HPDE6-E6E7 (cell line): ENCODE measurements at regions not wholly inside any gene's neighbourhood (a gene's known extent, or its start where the extent isn't known, plus 50 kb on each side); places are given as distances from the start of the nearest gene placed in this dataset.
"Not testable (repeated sequence)": the region's sequence is repeated elsewhere in the genome, so short reads cannot be mapped to it uniquely, and the experiment has no call there.

Source experiments
- DNase-seq: peaks from one replicate; pipeline ENCODE4 v3.0.0; 2011; ENCODE audit warnings: missing footprints; ENCODE audit errors: extremely low spot score

GRCh38 chr14:26655128-26655527 lies 57.3 kb upstream of the NOVA1 start:
- DNase-seq, result no peak

DNA sequence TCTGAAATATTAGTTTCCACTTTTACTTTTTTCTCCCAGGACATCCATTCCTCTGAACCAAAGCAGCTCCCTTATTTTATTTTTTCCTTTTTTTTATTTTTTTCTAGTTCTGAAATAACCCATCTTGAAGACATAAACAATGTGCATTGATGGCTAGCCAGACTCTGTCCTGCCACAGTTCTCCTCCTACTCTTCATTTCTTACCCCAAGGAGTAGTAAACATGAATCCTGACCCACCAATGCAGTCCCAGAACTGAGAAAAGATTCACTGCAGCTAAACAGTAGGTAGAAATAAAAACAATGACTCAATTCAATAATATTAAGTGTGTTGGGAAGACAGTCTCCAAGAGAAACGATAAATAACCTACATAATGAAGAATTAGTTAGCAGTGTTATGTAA lies 65.7 kb upstream of the NOVA1 start:
- no peak for DNase-seq

GRCh38 chr14:26678732-26679420 lies 81.0 kb upstream of the NOVA1 start:
- not testable (repeated sequence) for DNase-seq

GRCh38 chr14:26685401-26685800 lies 87.6 kb upstream of the NOVA1 start:
- no peak for DNase-seq

- DNase-seq, result no peak
Observed at GRCh38 chr14:26687301-26687837, 89.5 kb upstream of the NOVA1 start.

GRCh38 chr14:26694521-26694920 lies 96.7 kb upstream of the NOVA1 start:
- DNase-seq, result no peak

DNA sequence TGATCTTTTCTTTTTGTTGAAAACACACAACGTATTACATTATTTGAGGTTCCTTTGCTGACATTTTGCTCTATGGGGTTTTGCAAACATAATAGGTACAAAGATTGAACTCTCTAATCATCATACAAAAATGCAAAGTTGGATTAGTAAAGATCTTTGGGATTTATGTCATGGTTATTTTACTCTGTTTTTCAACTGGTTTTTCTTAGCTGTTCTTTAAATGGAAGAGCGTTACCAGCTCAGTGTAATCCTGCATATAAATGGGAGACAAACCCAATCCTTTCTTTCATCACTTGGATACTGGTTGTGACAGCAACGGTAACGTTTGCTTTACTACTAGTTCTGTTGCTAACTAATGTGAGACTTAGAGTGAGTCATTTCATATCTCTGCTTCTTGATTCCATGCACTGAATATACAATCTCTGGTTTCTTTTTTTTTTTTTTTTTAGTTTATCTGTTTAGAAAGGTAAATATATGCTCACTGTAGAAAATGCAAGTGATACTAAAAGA lies 104.9 kb upstream of the NOVA1 start:
- DNase-seq, result no peak

GRCh38 chr14:26703686-26704366 lies 106.0 kb upstream of the NOVA1 start:
- no peak for DNase-seq

- DNase-seq, result no peak
Observed at GRCh38 chr14:26707234-26707633, 109.4 kb upstream of the NOVA1 start.

DNA sequence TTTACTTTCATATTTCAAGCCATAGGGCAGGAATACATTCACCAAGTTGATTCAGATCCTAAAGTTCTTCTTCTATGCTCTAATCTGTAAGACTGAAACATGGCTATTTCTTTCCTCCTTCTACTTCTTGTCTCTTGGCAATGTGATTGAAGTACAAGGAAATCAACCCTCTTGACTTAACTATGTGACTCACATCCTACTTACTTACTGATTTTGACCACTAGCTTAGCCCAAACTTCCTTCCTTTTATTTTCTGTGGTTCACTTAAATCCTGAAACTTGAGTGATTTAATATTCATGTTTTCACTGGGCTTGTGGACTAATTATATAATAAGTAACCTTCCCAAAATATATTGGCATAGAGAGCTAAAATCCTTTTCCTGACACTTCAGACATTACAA lies 111.2 kb upstream of the NOVA1 start:
- DNase-seq, result peak; percentile 15

DNA sequence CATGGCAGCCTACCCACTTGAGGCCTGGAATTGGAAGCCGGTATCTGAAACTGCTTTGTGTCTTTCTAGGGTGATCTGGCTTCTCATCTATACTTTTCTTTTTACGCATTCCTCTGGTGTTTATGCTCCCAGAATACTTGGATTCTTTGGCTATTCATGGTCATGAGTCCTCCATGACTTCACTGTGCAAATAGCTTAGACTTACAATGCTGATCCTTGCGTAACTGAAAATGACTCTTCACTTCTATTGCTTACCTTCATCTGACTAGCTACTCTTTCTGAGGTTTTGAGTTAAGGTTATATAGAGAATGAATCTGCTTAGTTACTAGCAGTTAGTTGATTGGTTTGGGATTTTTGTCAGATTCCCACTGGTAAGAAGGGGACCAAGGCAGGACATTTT lies 121.7 kb upstream of the NOVA1 start:
- no peak for DNase-seq

DNA sequence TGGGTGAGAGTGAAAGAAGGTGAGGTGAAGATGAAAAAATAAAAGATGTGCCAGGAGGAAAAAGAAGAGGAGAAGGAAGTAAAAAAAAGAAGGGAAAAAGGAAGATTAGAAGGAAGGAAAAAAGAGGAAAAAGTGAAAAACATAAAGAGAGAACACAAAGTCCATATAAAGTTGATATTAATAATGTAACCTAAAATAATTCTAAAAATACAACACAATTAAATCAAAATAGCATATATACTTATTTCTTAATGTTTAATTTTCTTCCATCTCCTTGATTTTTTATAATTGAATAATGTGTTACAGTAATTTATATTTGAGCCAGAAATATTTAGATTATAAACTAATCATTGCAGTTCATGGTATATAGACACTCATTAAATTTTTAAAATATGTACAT lies 124.4 kb upstream of the NOVA1 start:
- DNase-seq, result no peak

DNA sequence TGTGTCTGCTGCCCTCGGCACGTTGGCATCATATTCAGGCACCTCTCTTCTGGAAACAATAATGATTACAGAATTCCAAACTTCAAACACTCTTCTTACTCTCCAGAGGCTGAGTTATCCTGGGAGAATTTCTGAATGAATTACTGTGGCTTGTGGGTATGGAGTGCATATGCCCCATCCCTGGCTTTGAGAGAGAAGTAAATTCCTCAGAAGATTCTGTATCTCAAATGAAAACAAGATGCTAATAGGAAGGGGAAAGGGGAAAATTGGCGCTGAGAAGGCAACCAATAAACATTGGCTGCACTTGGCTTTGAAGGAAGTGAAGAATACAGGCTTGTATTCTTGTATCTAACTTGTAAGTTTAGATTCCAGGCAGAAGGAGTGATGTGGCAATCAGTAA lies 132.0 kb upstream of the NOVA1 start:
- DNase-seq, result no peak

DNA sequence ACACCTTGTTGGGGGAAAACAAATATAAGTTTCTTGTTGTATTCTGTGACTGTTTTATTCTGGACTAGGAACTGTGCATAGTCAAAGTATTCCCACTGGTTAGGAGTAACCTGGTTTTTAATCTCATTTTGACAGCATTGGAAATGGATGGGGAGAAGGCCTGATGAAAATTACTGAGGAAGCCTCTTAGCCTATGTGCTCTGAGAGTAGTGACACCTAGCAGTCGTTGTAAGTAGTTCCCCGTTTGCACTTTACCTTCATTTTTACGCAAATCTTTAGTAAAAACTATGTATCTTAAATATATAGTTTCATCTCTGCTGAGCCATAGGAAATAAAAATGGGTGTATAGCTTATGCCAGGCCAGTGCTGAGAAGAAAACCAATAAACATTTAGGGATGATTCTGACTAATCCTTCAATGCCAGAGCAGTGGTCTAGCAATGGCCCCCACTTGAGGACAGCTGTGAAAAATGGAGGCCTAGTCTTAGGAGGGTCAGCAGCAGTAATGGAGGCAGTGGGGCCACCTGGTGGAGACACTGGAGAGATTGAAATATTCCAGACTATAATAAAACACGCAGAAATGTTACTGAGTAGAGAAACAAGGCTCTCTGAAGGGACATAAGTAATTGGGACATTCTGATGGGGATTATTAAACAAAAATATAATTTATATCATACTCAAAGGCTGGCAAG lies 133.2 kb upstream of the NOVA1 start:
- DNase-seq, result peak; percentile 25

GRCh38 chr14:26735811-26736210 lies 138.0 kb upstream of the NOVA1 start:
- DNase-seq, result no peak

DNA sequence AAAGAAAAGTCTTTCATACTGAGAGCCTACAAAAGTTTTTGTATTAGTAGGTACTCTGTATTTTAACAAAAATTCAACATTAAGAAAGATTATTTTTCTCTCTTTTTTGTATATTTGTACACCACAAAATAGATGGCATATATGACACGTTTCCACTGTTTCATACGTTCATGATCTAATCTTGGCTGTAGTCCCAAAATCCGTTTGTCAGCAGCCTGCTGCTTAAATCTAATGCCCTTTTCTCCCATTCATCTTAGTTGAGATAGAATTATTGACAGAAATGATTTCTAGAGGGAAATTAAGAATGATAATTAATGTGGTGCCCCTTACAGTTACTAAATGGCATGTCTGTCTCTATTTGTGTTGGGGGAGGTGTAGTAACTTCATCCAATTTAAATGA lies 140.7 kb upstream of the NOVA1 start:
- DNase-seq, result no peak

DNA sequence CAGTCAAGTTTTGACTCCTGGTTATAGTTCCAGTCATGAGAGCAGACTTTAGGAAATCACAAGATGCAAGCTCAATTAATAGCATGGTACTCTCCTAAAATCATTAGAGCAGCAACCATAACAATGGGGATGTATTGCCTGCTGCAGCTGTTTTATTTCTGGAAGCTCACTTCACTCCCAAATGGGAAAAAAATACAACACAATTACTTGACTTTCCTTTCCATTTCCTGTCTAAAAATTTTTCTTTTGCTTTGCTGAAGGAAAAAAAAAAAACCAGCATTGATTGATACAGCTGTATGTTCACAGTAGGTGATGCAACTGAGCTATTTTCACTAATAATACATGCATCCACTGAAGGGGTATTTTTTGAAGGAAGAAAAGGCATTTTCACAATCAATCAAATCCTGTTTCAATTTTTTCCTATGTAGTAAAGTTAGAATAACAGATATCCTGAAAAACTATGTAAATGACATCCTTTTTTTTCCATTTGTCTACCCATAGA lies 143.9 kb upstream of the NOVA1 start:
- no peak for DNase-seq

DNA sequence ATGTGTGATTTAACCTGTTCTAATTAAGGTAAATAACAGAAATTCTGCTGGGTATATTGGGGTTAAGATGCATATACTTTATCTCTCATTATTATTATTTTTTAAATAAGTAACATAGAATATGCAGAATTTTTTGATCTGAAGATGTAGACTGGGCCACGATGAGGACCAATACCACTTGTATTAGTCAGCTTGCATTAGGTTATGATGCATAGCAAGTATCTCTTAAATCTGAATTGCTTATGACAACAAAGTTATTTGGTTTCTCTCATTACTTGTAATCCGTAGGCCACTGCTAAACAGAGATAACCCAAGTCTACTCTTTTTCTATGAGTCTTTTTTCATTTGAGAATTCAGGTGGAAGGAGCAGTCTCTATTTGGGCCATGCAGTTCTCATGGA lies 145.5 kb upstream of the NOVA1 start:
- DNase-seq, result no peak

DNA sequence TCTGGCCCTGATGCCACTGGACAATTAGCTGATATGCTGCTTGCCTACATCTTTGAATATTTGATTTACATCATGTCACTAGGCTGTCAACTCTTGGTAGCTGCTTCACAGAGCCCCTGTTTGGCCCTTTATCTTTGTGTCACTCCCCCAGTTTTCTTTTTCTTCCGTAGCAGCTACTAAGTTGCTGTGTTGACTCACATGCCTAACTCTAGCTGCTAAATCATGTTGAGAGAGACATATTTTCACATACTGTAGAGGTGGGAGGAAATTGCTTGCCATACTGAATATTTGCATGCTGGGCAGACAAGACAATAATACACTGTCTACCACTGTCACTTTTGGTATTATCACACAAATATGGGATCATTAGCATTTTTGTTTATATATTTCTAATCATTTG lies 147.1 kb upstream of the NOVA1 start:
- DNase-seq, result no peak

DNA sequence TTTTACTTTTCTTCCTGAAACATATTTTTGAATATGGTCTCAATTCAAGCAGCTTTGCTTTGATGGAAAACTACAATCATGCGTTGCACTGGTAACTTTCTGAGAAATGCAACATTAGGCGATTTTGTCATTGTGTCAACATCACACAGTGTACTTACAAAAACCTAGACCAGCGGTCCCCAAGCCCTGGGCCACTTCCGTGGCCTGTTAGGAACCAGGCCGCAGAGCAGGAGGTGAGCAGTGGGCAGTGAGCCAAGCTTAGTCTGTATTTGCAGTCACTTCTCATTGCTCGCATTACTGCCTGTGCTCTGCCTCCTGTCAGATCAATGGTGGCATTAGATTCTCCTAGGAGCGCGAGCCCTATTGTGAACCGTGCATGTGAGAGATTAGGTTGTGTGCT lies 163.7 kb upstream of the NOVA1 start:
- DNase-seq, result no peak

GRCh38 chr14:26765301-26765700 lies 167.5 kb upstream of the NOVA1 start:
- no peak for DNase-seq

DNA sequence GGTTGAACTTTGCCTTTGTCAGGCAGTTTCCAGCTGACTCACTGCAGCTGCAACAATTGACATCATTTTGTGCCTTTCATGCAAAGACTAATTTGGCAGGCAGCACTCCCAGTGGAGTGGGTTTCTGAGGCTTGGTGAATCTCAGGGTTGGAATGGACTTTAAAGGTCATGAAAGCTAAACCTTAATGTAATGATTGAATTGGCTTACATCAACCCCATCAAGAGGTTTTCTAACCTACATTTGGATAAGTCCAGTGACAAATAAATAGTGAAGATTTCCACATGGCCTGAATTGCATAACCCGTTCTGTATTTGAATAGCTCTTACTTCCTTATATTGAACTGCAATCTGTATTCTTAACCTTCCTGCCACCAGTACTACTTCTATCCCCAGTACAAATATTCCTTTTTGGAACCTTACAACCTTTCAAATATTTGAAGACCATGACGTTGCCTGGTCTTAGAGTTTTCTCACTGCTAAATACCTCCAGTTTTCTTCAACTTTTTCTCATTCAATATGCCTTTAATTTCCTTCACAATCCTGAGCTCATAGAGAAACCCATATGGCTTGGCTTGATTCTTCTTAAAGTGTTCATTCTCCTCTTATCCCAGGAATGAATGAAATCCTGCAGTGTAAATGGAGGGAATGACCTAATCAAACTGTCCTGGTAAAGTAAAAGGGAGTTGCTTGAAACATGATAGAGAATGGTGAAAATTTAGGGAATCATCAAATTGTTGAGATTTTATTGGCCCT lies 168.1 kb upstream of the NOVA1 start:
- DNase-seq, result peak; percentile 1
